Kidney (tissue), 13 donors: ENCODE measurements at regions not wholly inside any gene's neighbourhood (a gene's known extent, or its start where the extent isn't known, plus 50 kb on each side); places are given as distances from the start of the nearest gene placed in this dataset.

Experiments used
- DNase-seq, 5 donors: peaks; one replicate each; pipeline ENCODE4 v3.0.0-alpha.2; 2013 to 2020
- FAIRE-seq: peaks from 2 replicates; lab custom pipeline; 2012; peaks lifted over from hg19 to GRCh38; lab: Jason Lieb, UNC
- H3K27ac ChIP-seq, 2 donors: one replicate each; pipeline ENCODE4 v1.7.0; 2013; ENCODE audit warnings: low read depth in 2 of 2, low read length in 2 of 2, inconsistent platforms in 1 of 2
- H3K27me3 ChIP-seq: one replicate; pipeline ENCODE4 v1.7.1; 2013; ENCODE audit warnings: low read length, inconsistent platforms; ENCODE audit not compliant: control insufficient read depth, insufficient read depth
- H3K36me3 ChIP-seq, 3 donors: one replicate each; pipeline versions ENCODE4 v1.7.0 to v1.7.1; 2013; ENCODE audit warnings: low read length in 3 of 3, control low read depth in 1 of 3, inconsistent platforms in 1 of 3; ENCODE audit not compliant: insufficient read depth in 3 of 3, control insufficient read depth in 2 of 3
- H3K4me1 ChIP-seq, 3 donors: one replicate each; pipeline versions ENCODE4 v1.7.0 to v1.7.1; 2013; ENCODE audit warnings: low read length in 3 of 3, inconsistent platforms in 1 of 3, low read depth in 1 of 3; ENCODE audit not compliant: control insufficient read depth in 2 of 3, insufficient read depth in 2 of 3
- H3K4me3 ChIP-seq, 3 donors: one replicate each; pipeline versions ENCODE4 v1.7.0 to v1.8.1; 2013; ENCODE audit warnings: low read length in 3 of 3, control low read depth in 1 of 3, inconsistent platforms in 1 of 3
- H3K9ac ChIP-seq, 3 donors: one replicate each; pipeline versions ENCODE4 v1.7.0 to v1.7.1; 2013; ENCODE audit warnings: low read length in 3 of 3, control low read depth in 1 of 3, inconsistent platforms in 1 of 3
- H3K9me3 ChIP-seq, 3 donors: one replicate each; pipeline versions ENCODE4 v1.7.0 to v1.7.1; 2013; ENCODE audit warnings: low read length in 3 of 3, control low read depth in 1 of 3, inconsistent platforms in 1 of 3; ENCODE audit not compliant: control insufficient read depth in 2 of 3, insufficient read depth in 1 of 3
- intact Hi-C: fragments of 100-400 bp; cut with DNase I; formaldehyde crosslinking; loops from one replicate; pipeline ENCODE4 v1.11.1; 2022
- TF ChIP-seq, protein P1 (sequence below): IDR thresholded peaks from 3 replicates; pipeline ENCODE4 v1.5.1; 2012; ENCODE audit warnings: mild to moderate bottlenecking, moderate library complexity, borderline replicate concordance; ENCODE audit not compliant: insufficient read depth; ENCODE audit errors: extremely low read depth
- donor health status: control.
- donor health status: control.
- donor health status: control.
- donor health status: control.
- donor health status: control.
- donor health status: DM: yes; HTN: yes; CAD: no.
- donor health status: Normal renal cell carcinoma (clear cell type).

DNA sequence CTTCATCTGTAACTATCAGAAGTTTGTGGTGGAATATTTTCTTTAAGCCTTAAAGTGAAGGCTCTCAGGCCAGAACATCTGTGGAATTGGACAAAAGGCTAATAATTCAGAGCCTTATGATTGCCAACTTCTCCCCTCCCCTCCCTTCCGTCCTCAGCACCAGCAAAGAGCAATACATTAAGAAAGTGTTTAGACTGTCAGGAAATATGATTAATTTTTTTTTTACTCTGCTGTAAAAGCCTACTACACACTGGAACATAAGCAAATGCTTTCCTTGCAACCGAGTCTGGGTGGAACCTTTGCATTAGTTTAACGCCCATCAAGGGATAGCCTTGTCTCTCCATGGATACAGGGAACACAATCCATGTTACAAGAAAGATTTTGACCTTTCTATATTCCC lies 110.3 kb upstream of the TARS1 start:
- Histone ChIP-seq H3K27ac (no peak overlapping the region), H3K27me3 (no peaks in the 10 kb centered on the region), H3K4me1 (no peaks in the 10 kb centered on the region), H3K9ac (no peak overlapping the region), H3K4me3 (no peak overlapping the region), H3K9me3 (no peaks in the 10 kb centered on the region), H3K36me3 (no peaks in the 10 kb centered on the region)
- TF ChIP-seq, protein P1, sequence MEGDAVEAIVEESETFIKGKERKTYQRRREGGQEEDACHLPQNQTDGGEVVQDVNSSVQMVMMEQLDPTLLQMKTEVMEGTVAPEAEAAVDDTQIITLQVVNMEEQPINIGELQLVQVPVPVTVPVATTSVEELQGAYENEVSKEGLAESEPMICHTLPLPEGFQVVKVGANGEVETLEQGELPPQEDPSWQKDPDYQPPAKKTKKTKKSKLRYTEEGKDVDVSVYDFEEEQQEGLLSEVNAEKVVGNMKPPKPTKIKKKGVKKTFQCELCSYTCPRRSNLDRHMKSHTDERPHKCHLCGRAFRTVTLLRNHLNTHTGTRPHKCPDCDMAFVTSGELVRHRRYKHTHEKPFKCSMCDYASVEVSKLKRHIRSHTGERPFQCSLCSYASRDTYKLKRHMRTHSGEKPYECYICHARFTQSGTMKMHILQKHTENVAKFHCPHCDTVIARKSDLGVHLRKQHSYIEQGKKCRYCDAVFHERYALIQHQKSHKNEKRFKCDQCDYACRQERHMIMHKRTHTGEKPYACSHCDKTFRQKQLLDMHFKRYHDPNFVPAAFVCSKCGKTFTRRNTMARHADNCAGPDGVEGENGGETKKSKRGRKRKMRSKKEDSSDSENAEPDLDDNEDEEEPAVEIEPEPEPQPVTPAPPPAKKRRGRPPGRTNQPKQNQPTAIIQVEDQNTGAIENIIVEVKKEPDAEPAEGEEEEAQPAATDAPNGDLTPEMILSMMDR: no peak
- peak in 1 of 5 donors; percentile 57 for DNase-seq
- intact Hi-C loops: no loop called here
- no peak for FAIRE-seq

- no peaks in the 10 kb centered on the region for H3K4me1 ChIP-seq
- TF ChIP-seq, protein P1: no peak
- no peaks in the 10 kb centered on the region for H3K36me3 ChIP-seq
- H3K4me3 ChIP-seq: no peak overlapping the region
- DNase-seq (no peak), FAIRE-seq (no peak)
- H3K9me3 ChIP-seq: no peaks in the 10 kb centered on the region
- intact Hi-C loops: no loop called here
- no peak overlapping the region for H3K27ac ChIP-seq
- no peak overlapping the region for H3K9ac ChIP-seq
- no peaks in the 10 kb centered on the region for H3K27me3 ChIP-seq
These were observed 109.8 kb upstream of the TARS1 start for GRCh38 chr5:33330992-33331391.

DNA sequence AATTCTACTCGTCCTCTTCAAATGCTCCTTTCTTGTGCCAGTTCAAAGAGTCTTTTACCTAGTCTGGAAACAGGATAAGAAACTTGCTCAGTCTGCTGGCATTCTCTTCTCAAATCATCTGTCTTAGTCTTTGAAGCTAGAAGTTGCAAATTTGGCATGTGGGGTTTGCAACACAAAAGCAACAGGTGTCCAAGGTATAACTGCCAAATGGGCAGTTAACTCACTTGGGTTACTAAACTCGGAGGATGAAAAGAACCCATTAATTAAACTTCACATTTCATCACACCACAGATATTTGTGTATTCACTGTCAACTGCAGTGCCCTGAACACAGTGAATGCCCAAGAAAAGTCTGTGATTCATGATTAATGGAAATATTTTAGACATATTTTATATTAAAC lies 108.0 kb upstream of the TARS1 start:
- no peak for FAIRE-seq
- intact Hi-C loops: no loop called here
- H3K4me3 ChIP-seq: no peak overlapping the region
- H3K9ac ChIP-seq: no peak overlapping the region
- no peak for DNase-seq
- TF ChIP-seq, protein P1: no peak
- H3K27ac ChIP-seq: no peak overlapping the region
- no peaks in the 10 kb centered on the region for H3K9me3 ChIP-seq
- no peaks in the 10 kb centered on the region for H3K27me3 ChIP-seq
- H3K36me3 ChIP-seq: no peaks in the 10 kb centered on the region
- H3K4me1 ChIP-seq: no peaks in the 10 kb centered on the region

GRCh38 chr5:33334829-33335228 lies 105.9 kb upstream of the TARS1 start:
- FAIRE-seq (no peak), DNase-seq (no peak)
- H3K4me1 ChIP-seq: peaks cover 0 to 3% (median 0%) of the 10 kb centered on the region in 3 donors
- H3K9me3 ChIP-seq: no peaks in the 10 kb centered on the region
- no peak overlapping the region for H3K9ac ChIP-seq
- TF ChIP-seq, protein P1: no peak
- no peak overlapping the region for H3K27ac ChIP-seq
- no peaks in the 10 kb centered on the region for H3K27me3 ChIP-seq
- no peak overlapping the region for H3K4me3 ChIP-seq
- H3K36me3 ChIP-seq: no peaks in the 10 kb centered on the region
- intact Hi-C loops: no loop called here
